NCI-H2029 treated with DMSO at 0.1 percent for 48 hours (cell line): ENCODE measurements at regions not wholly inside any gene's neighbourhood (a gene's known extent, or its start where the extent isn't known, plus 50 kb on each side); places are given as distances from the start of the nearest gene placed in this dataset.

ENCODE experiments used
- DNase-seq: peaks from one replicate; lab custom pipeline; 2025; lab: John Stamatoyannopoulos, UW

DNA sequence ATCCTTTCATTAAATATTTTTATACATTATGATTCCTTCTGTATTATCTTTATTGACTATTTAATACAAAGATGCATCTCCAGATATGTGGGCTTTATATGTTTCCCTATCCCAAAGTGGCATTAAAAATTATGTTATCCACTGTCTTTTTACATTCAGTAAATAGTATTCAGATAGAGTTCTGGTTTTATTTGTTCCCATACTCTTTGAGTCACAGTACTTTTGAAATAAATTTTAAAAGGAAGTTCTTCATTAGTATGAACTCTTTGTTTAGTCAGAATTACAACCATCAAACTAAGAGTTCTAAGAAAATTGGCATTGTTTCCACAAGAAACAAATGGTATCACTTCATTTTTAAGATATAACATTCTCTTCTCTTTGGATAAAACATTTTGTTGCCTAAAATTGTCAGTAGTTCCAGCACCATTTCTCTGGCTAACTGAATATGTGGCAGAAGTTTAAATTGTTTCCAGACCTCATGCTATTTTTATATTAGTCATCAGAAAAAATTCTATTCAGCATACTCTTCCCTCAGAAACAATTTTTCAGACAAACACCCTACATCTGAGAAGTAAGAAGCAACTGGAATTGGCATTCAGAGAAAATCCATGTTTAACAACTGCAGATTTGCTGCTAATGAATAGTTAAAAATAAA, 88.5 kb upstream of the COL5A2 start:
- no peak for DNase-seq

DNA sequence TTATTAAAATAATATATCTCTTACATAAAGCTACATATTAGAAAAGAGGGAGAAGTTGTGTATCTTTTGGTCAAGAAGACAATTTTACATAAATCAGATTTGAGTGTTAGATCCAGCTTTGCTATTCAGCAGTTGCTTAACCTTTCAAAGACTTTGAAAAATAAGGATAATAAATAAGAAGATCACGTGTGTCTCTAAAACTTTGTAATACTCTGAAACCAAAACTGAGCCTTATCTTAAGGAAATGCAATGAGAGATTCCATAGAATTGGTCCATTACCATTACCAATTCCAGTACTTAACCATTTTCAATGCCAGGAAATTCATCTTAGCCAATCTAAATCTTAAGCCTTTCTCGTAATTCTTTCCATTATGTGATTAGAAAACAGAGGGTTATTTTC, 89.2 kb upstream of the COL5A2 start:
- DNase-seq: no peak

DNA sequence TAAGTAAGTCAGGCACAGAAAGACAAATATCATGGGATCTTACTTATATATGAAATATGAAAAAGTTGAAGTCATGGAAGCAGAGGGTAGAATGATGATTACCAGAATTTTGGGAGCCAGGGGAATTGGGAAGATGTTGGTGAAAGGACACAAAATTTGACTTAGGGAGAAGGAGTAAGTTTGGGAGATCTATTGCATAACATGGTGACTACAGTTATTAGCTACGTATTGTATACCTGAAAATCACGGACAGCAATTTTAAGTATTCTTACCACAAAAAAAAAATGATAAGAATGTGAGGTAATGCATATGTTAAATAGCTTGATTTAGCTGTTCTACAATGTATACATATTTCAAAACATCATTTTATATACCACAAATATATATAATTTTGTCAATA, 94.2 kb upstream of the COL5A2 start:
- DNase-seq: no peak

DNA sequence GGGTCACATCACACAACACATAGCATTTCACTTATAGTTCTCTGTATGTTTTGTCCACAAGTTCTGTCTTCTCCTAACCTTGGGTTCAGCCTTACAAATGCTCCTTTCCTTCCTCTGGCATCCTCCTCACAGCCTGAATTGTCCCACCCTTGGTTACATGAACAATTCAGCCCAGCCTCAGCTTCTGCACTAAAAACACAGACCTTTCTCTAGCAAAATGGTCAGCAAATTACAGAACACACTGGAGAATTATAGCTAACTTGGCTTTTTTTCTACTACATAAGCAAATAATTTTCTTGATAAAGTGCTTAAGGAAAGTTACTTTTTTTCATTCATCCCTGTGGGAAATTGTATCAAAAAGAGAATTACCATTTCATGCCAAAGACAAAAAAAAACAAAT, 94.8 kb upstream of the COL5A2 start:
- DNase-seq: no peak

DNA sequence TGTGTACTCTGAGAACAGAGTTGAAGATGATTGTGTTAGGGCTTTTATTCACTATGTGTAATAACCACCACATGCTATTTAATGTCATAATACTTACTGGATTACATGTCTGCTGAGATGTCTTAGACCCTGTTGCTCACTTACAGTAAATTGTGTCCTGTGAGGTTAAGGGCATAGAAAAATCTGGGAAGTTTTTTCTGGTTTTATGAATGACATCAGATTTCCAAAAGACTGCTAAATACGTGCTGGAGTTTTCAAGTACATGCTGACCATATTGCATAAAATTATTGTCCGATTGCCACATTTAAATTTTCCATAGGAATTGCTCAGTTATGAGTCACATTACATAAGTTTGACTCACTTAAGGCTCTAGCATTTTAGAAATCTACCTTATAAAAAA, 96.7 kb upstream of the COL5A2 start:
- no peak for DNase-seq

DNA sequence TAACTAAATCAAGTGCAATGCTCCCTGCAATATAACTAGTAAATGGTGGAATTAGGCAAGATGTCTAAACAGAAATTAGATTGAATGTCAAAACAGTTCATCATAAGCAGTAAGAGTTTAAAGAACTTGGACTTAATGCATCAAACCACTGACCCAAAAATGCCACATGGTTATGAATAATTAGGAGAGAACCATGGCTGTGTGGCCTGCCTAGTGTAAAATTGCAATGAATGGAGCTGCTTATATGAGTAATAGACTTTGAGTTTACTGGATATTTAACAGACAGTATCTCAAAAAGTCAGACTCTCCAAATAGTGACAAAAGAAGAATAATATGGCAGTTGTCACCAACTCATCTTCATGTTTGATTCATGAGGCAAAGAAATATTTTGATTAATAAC, 101.6 kb upstream of the COL5A2 start:
- DNase-seq: no peak

DNA sequence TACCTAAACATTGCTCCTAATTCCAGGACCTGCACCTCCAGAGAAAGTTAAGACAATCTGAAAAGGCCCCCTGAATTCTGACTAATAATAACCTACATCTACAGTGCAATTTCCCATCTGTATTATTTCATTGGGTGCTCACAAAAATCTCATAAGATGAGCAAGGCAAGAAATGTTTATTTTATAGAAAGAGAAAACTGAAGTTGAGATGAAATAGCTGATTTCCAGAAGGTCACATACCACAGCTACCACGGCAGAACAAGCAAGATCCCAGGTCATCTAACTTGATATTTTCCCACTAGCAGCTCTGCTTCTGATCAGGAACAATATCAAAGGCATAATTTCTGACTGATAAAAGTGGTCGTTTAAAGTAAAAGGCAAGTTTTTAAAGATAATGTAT, 105.8 kb upstream of the COL5A2 start:
- no peak for DNase-seq

DNA sequence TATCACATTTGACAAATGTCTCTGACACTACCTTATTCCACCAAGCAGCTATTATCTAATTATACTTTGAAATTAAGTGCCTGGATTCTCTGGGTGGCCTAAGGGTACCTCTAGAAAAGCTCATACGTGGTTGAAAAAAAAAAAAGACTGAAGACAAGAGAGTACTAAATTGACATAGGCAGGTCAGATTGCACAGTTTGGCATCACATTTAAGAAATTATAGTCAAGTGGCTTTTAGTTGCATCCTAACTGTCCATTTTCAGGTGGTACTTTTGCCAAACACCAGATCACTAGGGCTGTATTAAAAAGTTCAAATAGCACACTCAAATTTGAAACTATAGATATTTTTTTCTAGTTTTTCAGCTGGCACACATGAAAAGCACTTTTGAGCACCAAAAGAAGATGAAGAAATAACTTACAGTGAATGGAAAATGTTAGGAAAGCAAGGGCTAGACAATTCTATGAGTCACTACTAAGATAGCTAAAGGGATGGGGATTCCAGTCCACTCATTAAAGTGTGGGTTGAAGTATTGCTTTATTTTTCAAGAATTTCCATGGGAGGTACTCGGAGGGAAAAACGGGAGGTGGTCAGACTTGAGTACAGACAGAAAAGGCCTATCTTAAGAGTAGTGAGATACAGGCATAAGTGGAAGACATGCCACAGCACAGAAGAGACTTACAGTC, 106.5 kb upstream of the COL5A2 start:
- no peak for DNase-seq

DNA sequence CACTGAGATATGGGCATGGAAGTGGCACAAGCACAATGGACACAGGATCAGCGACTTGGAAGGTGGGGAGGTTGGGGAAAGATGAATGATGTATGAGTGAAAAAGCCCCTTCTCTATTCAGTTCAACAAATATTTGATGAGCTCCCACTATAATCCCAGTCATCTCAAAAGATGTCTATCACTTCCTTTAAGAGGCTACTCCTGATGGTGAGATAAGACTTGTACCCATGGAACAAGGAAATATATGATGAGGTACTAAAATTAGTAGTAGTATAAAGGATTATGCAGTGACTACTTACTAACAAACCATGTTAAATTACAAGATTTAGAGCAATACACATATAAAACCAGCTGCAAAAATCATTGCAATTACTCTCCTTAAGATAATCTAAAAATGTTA, 107.8 kb upstream of the COL5A2 start:
- DNase-seq: no peak

DNA sequence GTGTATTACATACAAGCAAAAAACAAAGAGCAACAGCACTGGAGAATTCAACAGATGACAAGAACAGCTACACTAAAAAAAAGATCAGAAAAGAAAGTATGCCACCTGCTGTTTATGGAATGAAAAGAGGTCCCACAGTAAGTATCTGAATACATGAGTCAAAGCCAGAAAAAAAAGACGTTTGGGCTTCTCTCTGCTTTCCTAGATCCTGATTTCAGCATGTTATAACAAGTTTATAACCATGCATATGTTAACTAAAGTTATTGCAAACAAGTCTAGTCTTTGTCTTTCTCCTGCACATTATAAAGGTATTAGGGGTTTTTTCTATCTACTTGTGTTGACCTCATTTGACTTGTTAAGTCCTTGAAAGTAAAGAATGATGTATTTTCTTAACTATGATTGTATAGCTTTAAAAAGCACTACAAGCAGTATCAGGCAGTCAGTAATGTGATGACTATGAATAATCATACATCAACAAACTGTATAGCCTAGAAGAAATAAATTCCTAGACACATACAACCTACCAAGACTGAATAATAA, 108.5 kb upstream of the COL5A2 start:
- DNase-seq: peak; percentile 33

DNA sequence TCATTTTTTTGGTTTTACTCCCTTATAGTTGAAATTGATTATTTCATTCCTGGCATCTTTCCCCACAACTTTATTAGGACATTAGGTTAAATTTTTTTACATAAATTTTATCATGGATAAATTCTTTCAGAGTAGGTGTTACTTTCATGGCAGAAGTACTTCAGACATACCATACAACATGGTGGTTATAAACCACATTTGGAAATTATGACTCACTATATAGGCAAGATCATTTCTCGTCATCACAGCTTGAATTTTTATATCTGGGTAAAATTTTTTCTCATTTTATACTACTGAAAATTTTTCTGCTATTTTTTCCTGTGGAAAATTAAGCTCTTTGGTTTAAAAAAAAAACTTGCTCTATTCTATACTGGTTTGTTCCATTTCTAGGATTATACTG, 111.9 kb upstream of the COL5A2 start:
- DNase-seq: no peak

DNA sequence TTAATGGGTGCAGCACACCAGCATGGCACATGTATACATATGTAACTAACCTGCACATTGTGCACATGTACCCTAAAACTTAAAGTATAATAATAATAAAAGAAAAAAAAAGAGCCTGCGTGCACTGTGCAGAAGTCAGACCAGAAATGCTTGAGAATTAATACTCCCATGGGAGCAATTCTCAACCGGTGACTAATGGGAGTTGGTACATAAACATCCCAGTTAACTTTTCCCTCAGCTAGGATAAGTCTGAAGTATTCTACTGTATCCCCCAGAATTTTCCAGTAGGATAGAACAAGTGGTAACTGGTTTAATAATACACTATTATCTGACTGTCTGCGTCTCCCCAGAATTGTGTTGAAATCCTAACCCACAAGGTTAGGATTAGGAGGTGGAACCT, 113.6 kb upstream of the COL5A2 start:
- DNase-seq: no peak

DNA sequence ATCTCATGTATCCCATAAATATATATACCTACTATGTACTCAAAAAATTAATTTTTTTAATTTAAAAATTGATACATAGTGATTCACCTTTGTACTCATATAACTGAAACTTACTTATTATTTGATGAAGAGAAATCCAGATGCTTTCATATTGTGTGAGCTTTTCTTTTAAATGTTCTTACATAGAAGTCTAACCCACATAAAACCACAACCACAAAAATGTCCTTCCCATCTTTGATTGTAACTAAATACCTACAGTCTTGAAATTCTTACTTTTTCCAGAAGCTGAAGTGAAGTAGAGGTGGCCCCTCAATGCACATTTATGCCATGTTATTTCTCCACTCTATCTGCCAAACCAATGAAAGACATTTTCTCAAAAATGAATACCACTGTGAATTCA, 117.9 kb upstream of the COL5A2 start:
- no peak for DNase-seq

DNA sequence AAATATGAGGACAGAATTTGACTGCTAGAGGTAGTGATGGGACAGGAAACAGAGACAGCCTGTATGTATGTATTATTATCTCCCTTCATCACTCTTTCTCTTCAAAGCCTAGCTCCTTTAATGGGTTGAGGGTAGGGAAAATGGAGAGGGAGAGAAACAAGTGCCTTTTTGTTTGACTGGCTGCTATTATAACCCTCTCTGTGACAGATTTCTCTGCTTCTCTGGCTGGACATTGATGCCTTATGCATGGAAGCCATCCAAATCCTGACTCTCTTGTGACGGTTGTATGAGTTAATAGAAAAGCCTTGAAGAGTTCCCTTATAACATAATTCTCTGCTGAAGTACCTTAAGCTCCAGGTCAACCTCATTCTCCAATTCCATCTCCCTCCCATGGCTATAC, 118.5 kb upstream of the COL5A2 start:
- DNase-seq: no peak

DNA sequence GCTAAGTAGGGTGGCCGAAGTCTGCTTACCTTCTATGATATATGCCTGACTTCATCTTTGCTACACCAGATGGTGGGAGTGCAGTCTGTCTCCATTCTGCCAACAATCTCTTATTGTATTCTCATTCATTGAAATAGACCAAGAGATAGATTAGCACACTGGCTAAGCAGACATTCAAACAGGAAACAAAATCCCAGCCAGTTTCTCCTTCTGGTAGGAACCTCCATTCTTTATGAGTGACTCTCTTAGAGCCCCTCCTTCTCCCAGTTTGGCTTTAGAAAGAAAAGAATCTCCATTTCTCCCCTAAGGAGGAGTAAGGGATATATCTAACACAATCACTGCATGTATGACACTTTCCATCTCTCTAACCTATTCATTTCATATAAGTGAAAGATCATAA, 118.9 kb upstream of the COL5A2 start:
- DNase-seq: no peak

DNA sequence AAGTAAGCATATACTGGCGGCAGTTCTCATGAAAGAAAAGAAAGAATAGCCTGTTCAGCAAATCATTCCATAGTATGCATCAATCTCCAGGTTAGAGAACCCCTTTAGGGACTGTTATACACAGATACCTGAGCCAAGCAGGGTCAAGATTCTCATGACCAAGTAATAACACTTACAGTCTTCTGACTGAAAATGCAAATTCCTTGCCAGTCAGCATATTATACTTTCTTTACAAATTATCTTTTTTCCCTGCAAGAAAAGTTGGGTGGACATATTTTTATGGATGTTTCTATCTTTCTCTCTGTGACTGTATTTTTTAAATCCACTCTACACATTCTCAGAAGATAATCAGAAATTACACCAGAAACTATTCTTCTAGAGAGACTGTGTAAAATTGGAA, 120.4 kb upstream of the COL5A2 start:
- no peak for DNase-seq

DNA sequence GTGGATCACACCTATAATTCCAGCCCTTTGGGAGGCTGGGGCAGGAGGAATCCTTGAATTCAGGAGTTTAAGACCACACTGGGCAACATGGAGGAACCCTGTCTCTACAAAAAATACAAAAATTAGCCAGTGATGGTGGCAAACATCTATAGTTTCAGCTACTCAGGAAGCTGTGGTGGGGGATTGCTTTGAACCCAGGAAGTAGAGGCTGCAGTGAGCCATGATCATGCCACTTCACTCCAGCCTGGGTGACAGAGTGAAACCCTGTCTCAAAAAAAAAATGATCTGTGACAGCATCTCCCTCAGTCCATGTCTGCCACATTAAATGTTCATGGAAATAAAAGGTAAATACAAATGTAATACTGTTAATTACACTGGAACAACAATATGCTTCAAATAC, 121.4 kb upstream of the COL5A2 start:
- no peak for DNase-seq

DNA sequence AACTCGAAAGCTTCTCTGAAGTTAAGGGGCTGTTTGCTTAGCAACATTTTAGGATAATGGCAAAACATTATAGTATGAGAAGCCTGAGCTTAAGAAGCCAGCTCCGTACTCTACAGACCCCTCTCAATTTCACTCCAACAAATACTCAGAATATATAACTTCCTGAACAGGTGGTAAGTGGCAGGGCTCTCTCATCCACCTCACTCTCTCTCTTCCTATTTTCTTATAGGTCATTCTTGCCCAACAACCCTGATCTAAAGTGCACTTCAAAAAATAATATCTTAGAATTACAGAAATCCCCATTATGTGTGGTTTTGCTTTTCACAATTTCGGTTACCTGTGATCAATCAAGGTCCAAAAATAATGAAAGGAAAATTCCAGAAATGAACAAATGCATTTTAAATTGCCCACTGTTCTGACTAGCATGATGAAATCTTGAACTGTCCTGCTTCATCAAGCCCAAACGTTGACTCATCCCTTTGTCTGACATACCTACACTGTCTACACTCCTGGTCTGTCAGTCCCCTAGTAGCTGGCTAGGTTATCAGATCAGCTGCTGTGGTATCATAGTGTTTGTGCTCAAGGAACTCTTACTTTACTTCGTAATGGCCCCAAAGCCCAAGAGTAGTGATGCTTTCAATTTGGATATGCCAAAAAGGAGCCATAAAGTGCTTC, 122.8 kb upstream of the COL5A2 start:
- no peak for DNase-seq

DNA sequence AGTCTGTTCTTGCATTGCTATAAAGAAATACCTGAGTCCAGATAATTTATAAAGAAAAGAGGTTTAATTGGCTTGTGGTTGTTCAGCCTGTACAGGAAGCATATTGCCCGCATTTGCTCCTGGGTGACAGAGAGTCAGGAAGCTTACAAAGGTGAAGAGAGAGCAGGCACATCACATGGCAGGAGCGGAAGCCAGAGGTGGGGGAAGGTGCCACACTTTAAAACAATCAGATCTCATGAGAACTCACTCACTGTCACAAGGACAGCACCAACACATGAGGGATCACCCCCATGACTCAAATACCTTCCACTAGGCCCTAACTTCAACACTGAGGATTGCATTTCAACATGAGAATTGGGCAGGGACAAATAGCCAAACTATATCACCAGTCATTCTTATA, 124.8 kb upstream of the COL5A2 start:
- no peak for DNase-seq

DNA sequence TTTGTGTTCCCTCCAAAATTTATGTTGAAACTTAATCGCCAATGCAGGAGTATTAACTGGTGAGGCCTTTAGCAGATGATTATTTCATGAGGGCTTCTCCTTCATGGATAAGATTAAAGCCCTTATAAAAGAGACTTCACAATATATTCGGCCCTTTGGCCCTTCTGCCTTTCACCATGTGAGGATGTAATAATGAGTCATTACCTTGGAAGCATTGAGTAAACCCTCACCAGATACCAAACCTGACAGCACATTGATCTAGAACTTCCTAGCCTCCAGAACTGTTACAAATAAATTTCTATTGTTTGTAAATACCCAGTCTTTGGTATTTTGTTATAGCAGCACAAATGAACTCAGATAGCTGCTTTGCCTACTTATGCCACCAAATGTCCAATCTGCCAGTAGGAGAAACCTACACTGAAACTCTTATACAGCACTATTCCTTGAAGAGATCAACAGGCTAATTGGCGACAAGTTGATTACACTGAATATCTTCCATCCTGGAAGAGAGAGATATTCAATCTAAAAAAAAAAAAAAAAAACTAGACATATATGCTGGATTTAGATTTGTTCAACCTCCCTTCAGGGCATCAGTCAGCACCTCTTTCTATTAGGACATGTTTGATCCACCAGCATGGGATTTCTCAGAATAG, 125.9 kb upstream of the COL5A2 start:
- DNase-seq: no peak

DNA sequence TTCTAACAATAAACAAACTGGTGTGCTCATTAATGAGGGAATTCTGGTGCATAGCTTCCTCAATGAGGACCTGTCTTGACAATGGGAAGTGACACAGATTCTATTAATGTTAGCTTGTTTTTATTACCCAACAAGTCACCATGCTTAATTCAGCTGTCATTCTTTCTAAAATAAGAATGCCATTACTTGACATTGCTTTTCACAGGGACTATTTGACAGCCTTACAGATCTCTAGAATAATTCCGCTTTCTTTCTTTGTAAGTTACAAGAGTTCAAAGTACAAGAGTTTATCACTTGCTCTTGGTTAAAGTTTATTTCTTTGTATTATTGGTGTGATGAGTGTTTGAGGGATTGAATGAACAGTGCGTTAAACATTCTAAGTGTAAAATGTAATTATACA, 127.0 kb upstream of the COL5A2 start:
- DNase-seq: no peak

DNA sequence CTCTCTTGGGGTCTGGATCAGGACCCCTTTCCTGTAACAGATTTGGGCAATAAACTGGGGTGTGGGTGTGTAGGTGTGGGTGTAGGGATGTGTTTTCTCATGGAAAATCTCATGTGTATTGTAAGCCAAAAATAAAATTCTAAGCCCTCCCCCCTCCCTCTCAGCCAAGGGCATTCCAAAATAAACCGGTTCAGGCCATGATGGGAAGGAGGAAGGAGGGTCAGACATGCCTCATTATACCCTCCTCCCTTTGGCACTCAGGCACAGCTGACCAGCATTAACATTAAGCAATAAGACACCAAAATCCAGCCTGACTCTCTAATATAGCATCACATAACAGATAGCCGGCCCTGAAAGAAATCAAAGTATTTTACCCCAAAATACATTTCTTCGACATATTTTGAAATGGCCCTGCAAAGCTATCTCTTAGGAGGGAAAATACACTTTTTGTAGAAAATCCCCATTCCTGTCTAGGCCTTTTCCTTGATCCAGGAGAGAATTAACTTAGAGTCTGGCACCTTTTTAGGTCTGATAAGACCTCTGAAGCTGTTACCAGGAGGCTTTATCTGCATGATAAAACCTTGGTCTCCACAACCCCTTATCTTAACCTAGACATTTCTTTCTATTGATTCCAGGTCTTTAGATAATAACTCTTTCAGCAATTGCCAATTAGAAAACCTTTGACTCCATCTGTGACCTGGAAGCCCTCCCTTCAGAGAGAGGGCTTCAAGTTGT, 128.7 kb upstream of the COL5A2 start:
- no peak for DNase-seq
